DND-41 (cell line): ENCODE measurements at regions not wholly inside any gene's neighbourhood (a gene's known extent, or its start where the extent isn't known, plus 50 kb on each side); places are given as distances from the start of the nearest gene placed in this dataset.
"Not testable (repeated sequence)": the region's sequence is repeated elsewhere in the genome, so short reads cannot be mapped to it uniquely, and the experiment has no call there.

Experiments used
- EZH2 ChIP-seq: IDR thresholded peaks from 3 replicates; pipeline ENCODE4 v1.6.1; 2012; ENCODE audit warnings: borderline replicate concordance, low read depth, mild to moderate bottlenecking, moderate library complexity, low read length, inconsistent platforms; ENCODE audit not compliant: severe bottlenecking
- TF ChIP-seq, protein P1 (sequence below): IDR thresholded peaks from 2 replicates; pipeline ENCODE4 v1.5.1; 2012; ENCODE audit warnings: borderline replicate concordance, low read length, moderate library complexity, mild to moderate bottlenecking; ENCODE audit not compliant: poor library complexity, severe bottlenecking; ENCODE audit errors: extremely low read depth

DNA sequence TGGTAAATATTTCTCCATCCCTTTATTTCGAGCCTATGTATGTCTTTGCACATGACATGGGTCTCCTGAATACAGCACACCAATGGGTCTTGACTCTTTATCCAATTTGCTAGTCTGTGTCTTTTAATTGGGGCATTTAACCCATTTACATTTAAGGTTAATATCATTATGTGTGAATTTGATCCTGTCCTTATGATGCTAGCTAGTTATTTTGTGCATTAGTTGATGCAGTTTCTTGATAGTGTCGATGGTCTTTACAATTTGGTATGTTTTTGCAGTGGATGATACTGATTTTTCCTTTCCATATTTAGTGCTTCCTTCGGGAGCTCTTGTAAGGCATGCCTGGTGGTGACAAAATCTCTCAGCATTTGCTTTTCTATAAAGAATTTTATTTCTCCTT lies 1675.9 kb downstream of the OTOL1 start:
- TF ChIP-seq, protein P1, sequence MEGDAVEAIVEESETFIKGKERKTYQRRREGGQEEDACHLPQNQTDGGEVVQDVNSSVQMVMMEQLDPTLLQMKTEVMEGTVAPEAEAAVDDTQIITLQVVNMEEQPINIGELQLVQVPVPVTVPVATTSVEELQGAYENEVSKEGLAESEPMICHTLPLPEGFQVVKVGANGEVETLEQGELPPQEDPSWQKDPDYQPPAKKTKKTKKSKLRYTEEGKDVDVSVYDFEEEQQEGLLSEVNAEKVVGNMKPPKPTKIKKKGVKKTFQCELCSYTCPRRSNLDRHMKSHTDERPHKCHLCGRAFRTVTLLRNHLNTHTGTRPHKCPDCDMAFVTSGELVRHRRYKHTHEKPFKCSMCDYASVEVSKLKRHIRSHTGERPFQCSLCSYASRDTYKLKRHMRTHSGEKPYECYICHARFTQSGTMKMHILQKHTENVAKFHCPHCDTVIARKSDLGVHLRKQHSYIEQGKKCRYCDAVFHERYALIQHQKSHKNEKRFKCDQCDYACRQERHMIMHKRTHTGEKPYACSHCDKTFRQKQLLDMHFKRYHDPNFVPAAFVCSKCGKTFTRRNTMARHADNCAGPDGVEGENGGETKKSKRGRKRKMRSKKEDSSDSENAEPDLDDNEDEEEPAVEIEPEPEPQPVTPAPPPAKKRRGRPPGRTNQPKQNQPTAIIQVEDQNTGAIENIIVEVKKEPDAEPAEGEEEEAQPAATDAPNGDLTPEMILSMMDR: not testable (repeated sequence)
- not testable (repeated sequence) for TF ChIP-seq EZH2
